ENCODE measurements at regions not wholly inside any gene's neighbourhood (a gene's known extent, or its start where the extent isn't known, plus 50 kb on each side); places are given as distances from the start of the nearest gene placed in this dataset.

- TF ChIP-seq POLR2A (IDR thresholded peaks at IDR 0.05; ENCODE audit: low read depth, low read length) (no peak), TAF1 (IDR thresholded peaks at IDR 0.05; ENCODE audit: borderline replicate concordance, low read depth, low read length) (no peak), POLR2AphosphoS5 (IDR thresholded peaks at IDR 0.05; ENCODE audit: low read depth, low read length) (no peak)
Observed at GRCh38 chr11:103716363-103716762, 320.1 kb upstream of the DDI1 start.

All from GM12892 (cell line).